ENCODE measurements at regions not wholly inside any gene's neighbourhood (a gene's known extent, or its start where the extent isn't known, plus 50 kb on each side); places are given as distances from the start of the nearest gene placed in this dataset.

GRCh38 chr2:19203866-19204265 lies 154.6 kb downstream of the OSR1 start:
- TF ChIP-seq POLR2A (IDR thresholded peaks at IDR 0.05) (no peak), CTCF (IDR thresholded peaks at IDR 0.05) (no peak)

Measured in thyroid gland (tissue), 4 donors.